Fibroblast of pulmonary artery (primary cell): ENCODE measurements at regions not wholly inside any gene's neighbourhood (a gene's known extent, or its start where the extent isn't known, plus 50 kb on each side); places are given as distances from the start of the nearest gene placed in this dataset.

Experiments
- DNase-seq: peaks from one replicate; pipeline ENCODE4 v3.0.0-alpha.2; 2010; ENCODE audit warnings: low read depth
- H3K4me3 ChIP-seq: replicated peaks from 2 replicates; pipeline ENCODE4 v1.5.1; 2011; ENCODE audit warnings: low read depth, mild to moderate bottlenecking, control low read depth, low read length, moderate library complexity
- TF ChIP-seq, protein P1 (sequence below): IDR thresholded peaks from 2 replicates; pipeline ENCODE4 v1.5.1; 2011; ENCODE audit warnings: mild to moderate bottlenecking, control low read depth, low read length, inconsistent platforms; ENCODE audit errors: missing control alignments

DNA sequence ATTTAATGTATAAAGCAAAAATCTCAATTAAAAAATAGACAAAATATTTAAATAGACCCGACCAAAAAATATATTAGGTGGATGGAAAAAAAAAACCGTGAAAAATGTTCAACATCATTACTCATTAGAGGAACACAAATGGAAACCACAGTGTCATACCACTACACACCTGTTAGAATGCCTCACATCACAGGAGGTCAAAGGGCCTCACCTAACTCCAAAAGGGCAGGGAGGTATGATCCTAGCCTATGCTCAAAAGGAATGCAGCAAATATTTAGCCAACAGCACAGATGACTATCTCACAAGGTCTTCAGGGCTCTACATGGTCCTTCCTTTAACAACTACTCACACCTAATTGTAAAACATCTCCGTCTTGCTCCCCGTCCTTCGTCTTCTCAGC is 185.5 kb upstream of the SETBP1 start:
- TF ChIP-seq, protein P1, sequence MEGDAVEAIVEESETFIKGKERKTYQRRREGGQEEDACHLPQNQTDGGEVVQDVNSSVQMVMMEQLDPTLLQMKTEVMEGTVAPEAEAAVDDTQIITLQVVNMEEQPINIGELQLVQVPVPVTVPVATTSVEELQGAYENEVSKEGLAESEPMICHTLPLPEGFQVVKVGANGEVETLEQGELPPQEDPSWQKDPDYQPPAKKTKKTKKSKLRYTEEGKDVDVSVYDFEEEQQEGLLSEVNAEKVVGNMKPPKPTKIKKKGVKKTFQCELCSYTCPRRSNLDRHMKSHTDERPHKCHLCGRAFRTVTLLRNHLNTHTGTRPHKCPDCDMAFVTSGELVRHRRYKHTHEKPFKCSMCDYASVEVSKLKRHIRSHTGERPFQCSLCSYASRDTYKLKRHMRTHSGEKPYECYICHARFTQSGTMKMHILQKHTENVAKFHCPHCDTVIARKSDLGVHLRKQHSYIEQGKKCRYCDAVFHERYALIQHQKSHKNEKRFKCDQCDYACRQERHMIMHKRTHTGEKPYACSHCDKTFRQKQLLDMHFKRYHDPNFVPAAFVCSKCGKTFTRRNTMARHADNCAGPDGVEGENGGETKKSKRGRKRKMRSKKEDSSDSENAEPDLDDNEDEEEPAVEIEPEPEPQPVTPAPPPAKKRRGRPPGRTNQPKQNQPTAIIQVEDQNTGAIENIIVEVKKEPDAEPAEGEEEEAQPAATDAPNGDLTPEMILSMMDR: no peak

DNA sequence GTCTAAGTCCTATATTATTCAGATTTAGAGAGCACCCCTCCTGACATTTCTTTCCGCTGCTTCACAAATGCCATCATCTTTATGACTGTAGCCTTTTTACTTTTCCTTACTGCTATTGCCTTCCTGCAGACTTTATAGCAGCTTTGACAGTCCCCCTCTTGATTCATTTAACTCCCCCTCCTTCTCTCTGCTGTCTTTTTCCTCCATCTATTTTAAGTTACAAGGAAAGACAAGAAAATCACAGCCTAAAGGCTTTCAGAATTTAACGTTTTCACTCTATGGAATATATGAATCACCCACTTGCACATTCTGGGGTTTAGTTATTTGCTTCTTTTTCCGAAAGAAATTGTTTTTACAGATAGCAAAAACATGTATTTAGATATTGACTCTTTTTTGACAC is 183.4 kb upstream of the SETBP1 start:
- H3K4me3 ChIP-seq: no peak overlapping the region
- DNase-seq: no peak
- TF ChIP-seq, protein P1: no peak

More for the DNA sequence above, 185.5 kb upstream of the SETBP1 start:
- no peak for DNase-seq
- no peak overlapping the region for H3K4me3 ChIP-seq

DNA sequence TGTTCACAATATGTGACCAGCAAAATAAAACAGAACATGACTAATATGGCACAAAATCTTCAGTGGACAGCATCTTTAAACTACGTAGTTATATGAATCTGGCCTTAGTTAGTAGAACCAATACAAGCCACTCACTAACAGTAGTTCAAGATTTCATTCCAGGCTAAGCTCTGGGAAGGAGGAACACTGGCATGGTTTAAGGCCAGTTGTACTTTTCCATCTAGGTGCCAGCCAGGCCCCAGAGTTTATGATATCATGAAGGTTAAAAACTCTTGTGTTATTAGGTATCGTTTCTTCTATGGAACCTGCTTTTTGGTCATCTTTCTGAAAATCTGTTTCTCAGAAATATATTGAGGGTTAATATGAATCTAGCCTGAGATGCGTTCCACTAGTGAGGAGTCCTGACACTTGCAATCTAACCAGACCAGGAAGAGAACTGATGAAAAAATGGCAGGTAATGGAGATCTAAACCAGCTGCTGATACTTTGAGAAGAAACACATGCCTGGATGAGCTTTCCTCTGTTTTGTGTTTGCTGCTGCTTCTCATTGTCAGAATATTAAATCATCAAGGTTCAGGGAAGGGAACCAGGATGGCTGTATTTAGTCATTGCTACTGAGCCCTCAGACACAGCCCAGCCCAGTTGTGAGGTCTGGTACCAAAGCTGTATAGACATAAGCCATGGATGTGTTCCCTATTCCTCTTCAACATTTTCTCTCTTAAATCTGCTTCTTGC is 182.8 kb upstream of the SETBP1 start:
- H3K4me3 ChIP-seq: no peak overlapping the region
- DNase-seq: no peak
- TF ChIP-seq, protein P1: no peak

DNA sequence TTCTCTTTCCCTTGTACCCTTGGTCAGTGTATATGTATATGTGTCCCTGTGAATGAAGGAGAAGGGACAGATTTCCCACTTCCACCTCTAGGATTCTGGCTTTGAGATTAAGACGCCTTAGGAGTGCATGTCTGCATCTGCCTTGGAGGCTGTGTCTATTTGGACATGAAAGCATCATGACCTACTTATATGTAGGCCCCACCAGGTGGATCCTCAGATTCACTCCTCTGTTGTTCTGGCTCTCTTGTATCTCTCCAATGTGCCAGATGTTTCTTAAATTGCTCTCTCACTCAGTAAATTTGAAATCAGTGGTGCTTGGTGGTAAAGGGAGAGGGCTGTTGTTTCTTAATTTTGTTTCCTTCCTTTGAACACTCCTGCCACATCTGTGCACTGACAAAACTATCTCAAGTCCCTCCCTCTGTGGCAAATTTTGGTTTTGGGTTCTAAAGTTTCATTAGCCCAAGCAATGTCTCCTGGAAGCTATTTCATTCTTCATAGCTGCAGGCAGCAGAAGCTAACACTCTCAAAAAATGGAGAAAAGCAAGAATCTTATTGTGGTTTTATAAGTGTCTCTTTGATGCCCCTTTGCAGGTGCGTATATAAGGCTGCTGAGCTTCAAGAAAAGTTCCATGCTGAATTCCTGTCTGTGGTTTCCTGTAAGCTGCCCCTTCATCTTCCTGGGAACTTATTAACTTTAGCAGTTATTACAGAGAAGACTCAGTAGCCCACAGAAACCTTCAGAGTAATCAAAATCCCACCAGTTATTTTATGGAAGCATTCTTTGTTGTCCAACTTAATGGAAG is 179.7 kb upstream of the SETBP1 start:
- TF ChIP-seq, protein P1: no peak
- no peak for DNase-seq
- H3K4me3 ChIP-seq: no peak overlapping the region

DNA sequence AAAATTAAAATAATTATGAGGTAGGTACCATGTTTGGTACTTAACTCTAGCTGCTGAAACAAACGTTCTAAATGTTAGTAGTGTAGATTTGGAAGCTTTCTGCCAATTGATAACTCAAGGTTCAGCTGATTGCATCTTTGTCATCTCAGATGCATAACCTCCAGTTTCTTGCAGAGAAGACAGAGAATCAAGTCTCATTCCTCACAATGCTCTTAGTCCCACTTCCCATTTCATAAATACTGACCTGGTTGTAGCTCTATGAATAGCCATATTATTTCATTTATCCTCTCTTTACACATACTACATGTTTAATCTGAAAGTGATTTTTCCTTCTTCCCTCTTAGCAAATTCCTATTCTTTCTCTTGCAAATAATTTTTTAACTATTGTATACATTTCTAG is 178.5 kb upstream of the SETBP1 start:
- no peak for DNase-seq
- TF ChIP-seq, protein P1: no peak
- H3K4me3 ChIP-seq: no peak overlapping the region

DNA sequence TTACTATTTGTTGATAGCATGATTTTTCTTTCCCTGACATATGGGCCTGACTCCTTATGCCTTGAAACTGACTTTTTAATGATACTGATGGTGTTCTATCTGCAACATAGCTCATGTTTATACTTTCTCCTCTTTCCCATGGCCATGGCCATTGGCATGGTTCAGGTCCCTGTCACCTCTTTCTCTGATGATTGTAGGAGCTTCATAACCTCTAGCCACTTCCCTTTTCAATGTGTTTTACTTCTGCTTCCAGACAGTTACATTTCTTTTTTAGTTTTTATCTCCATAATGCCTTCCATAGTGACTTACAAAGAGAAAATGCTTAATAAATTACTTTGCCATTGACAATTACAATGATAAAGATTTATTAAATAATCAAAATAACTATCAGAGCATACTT is 177.9 kb upstream of the SETBP1 start:
- no peak overlapping the region for H3K4me3 ChIP-seq
- no peak for DNase-seq
- TF ChIP-seq, protein P1: no peak
